HG02798 (cell line): ENCODE measurements at regions not wholly inside any gene's neighbourhood (a gene's known extent, or its start where the extent isn't known, plus 50 kb on each side); places are given as distances from the start of the nearest gene placed in this dataset.
"Not testable (repeated sequence)": the region's sequence is repeated elsewhere in the genome, so short reads cannot be mapped to it uniquely, and the experiment has no call there.

Source experiments
- ATAC-seq: cut with Tn5 transposase; IDR thresholded peaks from one replicate; pipeline ENCODE4 v1.9.1; 2021; ENCODE audit warnings: mild to moderate bottlenecking; ENCODE audit not compliant: unreplicated experiment, poor library complexity

GRCh38 chr4:184962125-184962638 lies 56.1 kb upstream of the HELT start:
- ATAC-seq, result no peak

GRCh38 chr4:184965230-184966050 lies 52.9 kb upstream of the HELT start:
- ATAC-seq, result not testable (repeated sequence)

GRCh38 chr4:184966051-184966691 lies 52.1 kb upstream of the HELT start:
- ATAC-seq, result not testable (repeated sequence)

DNA sequence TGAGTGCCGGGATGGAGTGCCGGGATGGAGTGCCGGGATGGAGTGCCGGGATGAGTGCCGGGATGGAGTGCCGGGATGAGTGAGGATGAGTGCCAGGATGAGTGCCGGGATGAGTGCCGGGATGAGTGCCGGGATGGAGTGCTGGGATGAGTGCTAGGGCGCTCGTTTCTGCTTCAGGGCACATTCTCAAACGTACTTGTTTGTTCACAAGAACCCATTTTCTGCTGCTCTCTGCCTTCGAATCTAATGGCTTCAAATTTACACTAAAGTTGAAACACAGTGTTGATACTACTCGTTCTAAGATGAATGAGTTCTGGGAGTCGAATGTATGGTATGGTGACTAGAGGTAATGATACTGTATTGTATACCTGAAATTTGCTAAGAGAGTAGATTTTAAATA lies 50.6 kb upstream of the HELT start:
- ATAC-seq, result not testable (repeated sequence)

- ATAC-seq, result no peak
Observed at GRCh38 chr4:184968366-184968765, 49.9 kb upstream of the HELT start.
